NCI-H2196 treated with DMSO at 0.1 percent for 48 hours (cell line): ENCODE measurements at regions not wholly inside any gene's neighbourhood (a gene's known extent, or its start where the extent isn't known, plus 50 kb on each side); places are given as distances from the start of the nearest gene placed in this dataset.

Source experiments
- DNase-seq: peaks from one replicate; lab custom pipeline; 2025; ENCODE audit not compliant: unreplicated experiment; lab: John Stamatoyannopoulos, UW

DNA sequence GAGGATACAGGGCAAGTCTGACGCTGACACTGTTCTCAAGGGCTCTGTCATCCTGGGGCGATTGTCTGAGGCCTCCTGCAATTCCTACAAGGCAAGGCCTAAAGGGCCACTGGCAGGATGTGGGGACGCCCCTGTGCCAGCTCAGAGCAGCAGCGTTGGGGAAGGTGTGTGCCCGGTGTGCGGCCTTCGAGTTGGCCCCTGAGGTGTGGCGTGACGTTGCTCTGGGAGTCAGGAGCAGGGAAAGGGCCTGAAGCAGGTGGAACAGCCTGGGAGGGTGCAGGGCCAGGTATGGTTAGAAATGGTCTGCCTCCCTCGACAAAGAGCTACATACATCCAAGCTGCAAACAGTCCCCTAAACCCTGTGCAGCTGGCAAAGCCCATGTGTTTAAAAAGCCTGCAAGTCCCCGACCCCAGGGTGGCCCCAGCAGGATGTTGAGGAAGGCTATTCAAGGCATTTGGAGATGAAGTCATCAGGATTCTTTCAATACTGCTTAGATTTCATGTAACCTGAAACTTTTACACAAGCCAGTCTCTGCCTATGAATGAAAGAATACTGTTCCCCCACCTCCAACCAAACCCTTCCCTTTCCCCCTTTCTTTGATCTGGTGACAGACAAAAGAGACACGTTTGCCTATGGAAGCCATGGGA lies 142.5 kb upstream of the TNS3 start:
- DNase-seq: no peak

DNA sequence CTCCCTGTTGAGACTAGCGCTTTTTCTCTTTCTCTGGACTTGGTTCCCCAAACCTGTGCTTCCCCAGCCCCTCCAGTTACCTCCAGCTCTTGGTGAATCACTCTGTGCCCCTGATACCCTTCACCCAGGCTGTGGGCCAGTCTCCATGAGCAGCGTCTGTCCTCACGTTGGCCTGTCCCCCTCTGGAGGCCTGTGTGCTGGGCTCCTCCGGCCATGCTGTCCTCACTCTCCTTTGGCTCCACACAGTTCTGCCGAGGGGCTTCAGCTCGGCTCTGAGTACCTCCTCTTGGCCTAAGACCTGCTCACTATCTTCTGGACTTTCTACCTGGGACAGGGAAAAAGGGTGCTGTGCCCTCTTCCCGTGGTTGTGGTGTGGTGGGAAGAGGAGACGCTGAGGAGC lies 140.2 kb upstream of the TNS3 start:
- DNase-seq: no peak

DNA sequence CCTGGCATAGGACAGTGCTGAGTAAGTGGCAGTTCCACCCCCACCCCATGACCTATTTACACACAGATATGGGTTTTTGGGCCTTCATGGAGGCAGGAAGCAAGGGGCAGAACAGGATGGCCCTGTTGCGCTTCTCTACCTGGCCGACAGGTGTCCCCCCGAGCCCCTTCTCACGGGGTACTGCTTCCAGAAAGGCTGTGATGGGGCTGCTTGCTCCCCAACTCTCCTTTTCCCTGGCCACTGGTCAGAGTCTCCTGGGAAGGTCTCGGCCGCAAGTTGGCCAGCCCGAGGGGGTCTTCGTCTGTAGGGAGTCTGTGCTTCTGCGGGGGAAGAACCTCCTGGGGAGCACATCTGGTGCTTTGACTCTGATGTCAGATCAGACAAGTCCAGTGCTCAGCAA lies 139.8 kb upstream of the TNS3 start:
- DNase-seq: no peak

GRCh38 chr7:47720907-47721244 lies 139.0 kb upstream of the TNS3 start:
- no peak for DNase-seq

- DNase-seq: no peak
These were observed 138.4 kb upstream of the TNS3 start for GRCh38 chr7:47720141-47720906.

DNA sequence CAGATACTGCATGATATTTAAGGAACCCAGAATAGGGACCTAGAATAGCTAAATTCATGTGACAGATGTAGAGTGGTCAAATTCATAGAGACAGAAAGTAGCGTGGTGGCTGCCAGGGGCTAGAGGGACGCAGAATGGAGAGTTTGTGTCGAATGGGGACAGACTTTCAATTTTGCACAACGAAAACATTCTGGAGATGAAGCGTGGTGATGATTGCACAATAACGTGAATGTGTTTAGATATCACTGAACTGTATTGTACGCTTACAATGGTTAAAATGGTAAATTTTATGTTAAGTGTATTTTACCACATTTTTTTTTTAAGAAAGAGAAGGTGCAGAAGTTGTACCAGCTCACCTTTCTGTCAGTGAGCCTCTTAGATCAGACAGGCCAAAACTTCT lies 137.8 kb upstream of the TNS3 start:
- DNase-seq: no peak

GRCh38 chr7:47715631-47716068 lies 133.7 kb upstream of the TNS3 start:
- no peak for DNase-seq

DNA sequence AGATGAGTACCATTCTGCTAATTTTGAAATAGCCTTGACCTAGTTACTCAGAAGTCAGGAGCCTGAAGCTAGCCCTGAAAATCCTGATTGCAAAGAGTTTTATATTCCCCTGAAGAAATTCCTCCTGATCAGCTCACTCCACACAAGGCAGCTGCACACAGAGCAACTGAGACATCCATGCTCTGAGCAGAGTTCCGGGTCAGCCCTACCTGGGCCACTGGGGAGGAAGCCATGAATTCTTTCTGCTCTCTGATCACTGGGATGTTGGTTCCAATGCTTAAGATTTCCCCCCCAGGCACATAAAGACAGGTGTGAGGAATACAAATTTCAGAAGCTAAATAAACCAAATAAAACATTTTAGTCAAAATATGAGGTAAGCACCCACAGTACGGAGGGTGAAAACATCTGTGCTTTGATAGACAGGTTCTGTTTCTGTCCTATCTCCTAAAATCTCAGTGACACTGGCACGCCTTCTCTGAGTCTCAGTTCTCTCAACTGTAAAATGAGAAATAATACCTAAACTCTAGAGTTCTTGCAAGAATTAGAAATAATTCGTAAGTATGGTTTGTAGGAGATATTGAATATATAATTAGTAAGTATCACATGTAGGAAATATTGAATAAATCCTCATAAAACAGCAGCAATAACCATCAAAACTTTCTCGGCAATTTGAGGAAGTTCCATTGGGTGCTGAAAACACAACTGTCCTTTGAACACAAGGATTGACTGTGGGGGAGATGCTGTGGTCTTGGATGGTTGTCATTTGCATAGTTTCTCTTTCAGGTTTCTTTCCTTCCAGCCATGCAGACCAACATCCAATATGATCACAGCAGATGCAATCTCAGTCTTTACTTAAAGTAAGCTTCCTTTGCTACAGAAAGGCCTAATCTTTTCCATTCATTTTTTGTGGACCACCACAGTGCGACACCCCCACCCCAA lies 133.0 kb upstream of the TNS3 start:
- no peak for DNase-seq

GRCh38 chr7:47713595-47713994 lies 131.7 kb upstream of the TNS3 start:
- no peak for DNase-seq

- no peak for DNase-seq
These were observed 130.5 kb upstream of the TNS3 start for GRCh38 chr7:47712416-47712815.

DNA sequence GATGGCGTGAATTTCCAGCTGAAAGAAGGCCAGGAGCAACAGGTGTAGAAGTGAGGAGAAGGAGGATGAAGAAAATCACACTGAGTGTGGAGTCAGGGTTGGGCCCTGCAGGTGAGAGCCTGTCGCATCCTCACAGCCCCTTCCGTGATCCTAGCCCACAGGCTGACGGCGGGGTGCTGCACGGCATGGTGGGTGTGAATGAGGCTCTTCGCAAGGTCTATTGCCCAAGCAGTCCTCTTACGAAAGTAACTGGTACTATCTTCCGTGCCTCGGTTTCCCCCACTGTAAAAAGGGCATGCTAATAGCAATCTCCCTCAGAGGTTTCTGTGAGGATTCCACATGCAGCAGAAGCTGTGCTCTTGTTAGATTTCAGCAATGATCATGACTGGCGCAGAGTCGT lies 129.9 kb upstream of the TNS3 start:
- DNase-seq: no peak

DNA sequence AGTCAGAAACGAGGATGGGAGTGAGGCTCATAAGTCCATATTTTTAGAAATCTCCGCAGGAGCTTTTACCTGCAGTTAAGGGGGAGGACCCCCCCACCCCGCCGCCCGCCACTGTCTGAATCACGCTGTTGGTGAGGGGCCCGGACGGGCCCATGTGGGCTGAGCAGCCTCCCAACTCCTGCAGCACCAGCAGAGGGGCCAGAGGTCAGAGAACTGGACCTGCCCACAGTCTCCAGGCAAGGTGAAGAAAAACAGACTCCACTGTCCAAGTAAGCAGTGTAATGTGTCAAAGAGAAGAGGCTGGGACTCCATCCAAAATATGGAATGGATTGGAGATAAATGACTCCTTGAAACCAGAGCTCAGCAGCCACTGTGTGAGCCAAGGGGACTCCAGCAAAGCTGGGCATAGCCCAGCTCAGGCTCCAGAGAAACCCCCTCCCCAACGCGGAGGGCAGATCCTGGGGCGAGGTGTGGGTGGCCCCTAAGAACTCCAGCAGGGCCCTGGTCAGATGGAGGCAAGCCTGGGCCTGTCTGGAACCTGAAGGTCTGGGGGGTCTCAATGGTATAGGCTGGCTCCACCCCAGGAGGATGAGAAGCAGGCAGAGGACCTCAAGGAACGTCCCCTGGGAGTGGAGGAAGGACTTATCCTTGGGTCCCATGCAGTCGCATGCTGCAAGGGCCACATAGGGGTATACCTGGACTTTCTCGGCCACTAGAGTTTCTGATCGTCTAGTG lies 128.5 kb upstream of the TNS3 start:
- no peak for DNase-seq

GRCh38 chr7:47709451-47709850 lies 127.5 kb upstream of the TNS3 start:
- DNase-seq: no peak

- no peak for DNase-seq
These were observed 127.1 kb upstream of the TNS3 start for GRCh38 chr7:47709051-47709450.

GRCh38 chr7:47707583-47707982 lies 125.7 kb upstream of the TNS3 start:
- DNase-seq: no peak

- DNase-seq: no peak
These were observed 123.0 kb upstream of the TNS3 start for GRCh38 chr7:47704936-47705335.

GRCh38 chr7:47702080-47702479 lies 120.2 kb upstream of the TNS3 start:
- no peak for DNase-seq

DNA sequence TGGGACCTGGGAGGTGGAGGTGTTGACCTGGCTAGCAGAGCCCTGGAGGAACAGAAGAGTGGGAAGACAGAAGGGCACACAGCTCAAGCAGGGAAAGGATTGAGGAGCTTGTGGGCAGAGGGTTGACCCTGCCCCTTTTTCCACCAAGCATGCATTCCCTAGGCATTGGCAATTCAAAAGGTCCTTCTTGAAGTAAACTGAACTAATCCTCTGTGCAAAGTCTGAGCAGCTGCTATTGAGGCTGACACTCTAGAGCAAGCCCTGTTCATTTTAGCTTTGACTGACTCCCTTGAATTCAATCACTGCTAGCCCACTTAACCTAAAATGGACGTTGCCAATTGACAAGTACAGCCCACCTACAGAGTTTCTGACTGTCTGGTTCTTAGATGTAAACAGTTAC lies 116.5 kb upstream of the TNS3 start:
- DNase-seq: no peak

GRCh38 chr7:47697543-47697942 lies 115.6 kb upstream of the TNS3 start:
- DNase-seq: no peak

DNA sequence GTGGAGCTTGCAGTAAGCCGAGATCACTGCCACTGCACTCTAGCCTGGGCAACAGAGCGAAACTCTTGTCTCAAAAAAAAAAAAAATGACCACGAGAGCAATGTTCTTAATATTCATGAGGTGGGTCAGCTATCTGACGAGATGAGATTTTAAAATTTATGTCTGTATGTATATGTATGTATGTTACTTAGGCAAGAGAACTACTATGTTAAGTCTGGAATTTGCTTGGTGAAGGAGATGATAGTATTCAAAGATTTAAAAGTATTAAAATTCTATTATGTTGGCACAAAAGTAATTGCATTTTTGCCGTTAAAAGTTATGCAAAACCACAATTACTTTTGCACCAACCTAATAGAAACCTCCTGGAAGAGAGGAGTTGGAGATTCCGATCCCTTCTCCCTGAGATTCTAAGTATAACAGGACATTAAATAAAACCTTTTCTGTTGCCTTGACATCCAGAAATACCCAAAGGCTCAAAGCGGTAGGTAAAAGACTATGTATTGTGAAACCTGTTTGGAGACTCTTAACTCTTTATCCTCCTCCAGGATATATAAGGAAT lies 114.3 kb upstream of the TNS3 start:
- DNase-seq: no peak

- no peak for DNase-seq
These were observed 111.3 kb upstream of the TNS3 start for GRCh38 chr7:47693216-47693615.
